Transverse colon (tissue), 4 donors: ENCODE measurements at regions not wholly inside any gene's neighbourhood (a gene's known extent, or its start where the extent isn't known, plus 50 kb on each side); places are given as distances from the start of the nearest gene placed in this dataset.

Source experiments
- DNase-seq: peaks from one replicate; pipeline ENCODE4 v3.0.0-alpha.2; 2019
- H3K27ac ChIP-seq, 4 donors: fragments of 200-600 bp; sonication (generic); 2 replicates each; pipeline ENCODE4 v1.5.1; 2016 to 2018; ENCODE audit warnings: inconsistent platforms in 4 of 4
- H3K27me3 ChIP-seq: fragments of 200-600 bp; sonication (generic); 2 replicates; pipeline ENCODE4 v1.5.1; 2017; ENCODE audit warnings: inconsistent platforms
- H3K36me3 ChIP-seq, 4 donors: fragments of 200-600 bp; sonication (generic); 2 replicates each; pipeline ENCODE4 v1.5.1; 2017 to 2019; ENCODE audit warnings: inconsistent platforms in 4 of 4
- H3K4me1 ChIP-seq, 4 donors: fragments of 200-600 bp; sonication (generic); 2 replicates each; pipeline ENCODE4 v1.5.1; 2017 to 2020; ENCODE audit warnings: inconsistent platforms in 4 of 4
- H3K4me3 ChIP-seq, 4 donors: fragments of 200-600 bp; sonication (generic); 1 replicate in 1 of 4; 2 replicates in 3 of 4; pipeline versions ENCODE4 v1.5.1 to v1.6.1; 2017 to 2019; ENCODE audit warnings: inconsistent platforms in 4 of 4
- H3K9me3 ChIP-seq, 2 donors: fragments of 200-600 bp; sonication (generic); 2 replicates each; pipeline ENCODE4 v1.5.1; 2017 to 2019; ENCODE audit warnings: inconsistent platforms in 2 of 2
- EP300 ChIP-seq: sonication (generic); formaldehyde crosslinking; IDR thresholded peaks from one replicate; pipeline ENCODE4 v1.6.1; 2017; ENCODE audit warnings: antibody characterized with exemption, low read depth
- POLR2A ChIP-seq: fragments of 450-650 bp; IDR thresholded peaks from one replicate; pipeline ENCODE4 v1.6.1; 2016; ENCODE audit warnings: antibody characterized with exemption, mild to moderate bottlenecking, moderate library complexity
- POLR2AphosphoS5 ChIP-seq, 3 donors: sonication (generic); formaldehyde crosslinking; IDR thresholded peaks; one replicate each; pipeline ENCODE4 v1.6.1; 2016; ENCODE audit warnings: antibody characterized with exemption in 3 of 3
- WGBS, 2 donors: methylation state at CpG; one replicate each; pipeline ENCODE4 v1.1.5; 2018; ENCODE audit warnings: low coverage in 1 of 2; 5-methylcytosine and 5-hydroxymethylcytosine counted together
- in situ Hi-C, 4 donors: fragments of 200-750 bp; cut with MboI; loops; one replicate each; pipeline versions ENCODE4 v1.15.0 to v1.15.1; 2017; ENCODE audit warnings: low sequenced_read_pairs in 3 of 4, low pct_ligation_motif_present in 1 of 4, low pct_unique_long_range_greater_than_20kb in 1 of 4
- intact Hi-C: fragments of 100-400 bp; cut with DNase I; formaldehyde crosslinking; loops from one replicate; pipeline ENCODE4 v1.15.1; 2023; ENCODE audit warnings: low total_unique reads
- TF ChIP-seq, protein P1 (sequence below), 5 experiments: fragments of 200-600 bp in 3 of 5; fragments of 450-650 bp in 2 of 5; sonication (generic) in 3 of 5; IDR thresholded peaks; 1 replicate in 2 of 5; 2 replicates in 3 of 5; pipeline ENCODE4 v1.5.1; 2016 to 2017; ENCODE audit warnings: antibody characterized with exemption in 5 of 5, inconsistent platforms in 3 of 5, mild to moderate bottlenecking in 2 of 5, moderate library complexity in 1 of 5

DNA sequence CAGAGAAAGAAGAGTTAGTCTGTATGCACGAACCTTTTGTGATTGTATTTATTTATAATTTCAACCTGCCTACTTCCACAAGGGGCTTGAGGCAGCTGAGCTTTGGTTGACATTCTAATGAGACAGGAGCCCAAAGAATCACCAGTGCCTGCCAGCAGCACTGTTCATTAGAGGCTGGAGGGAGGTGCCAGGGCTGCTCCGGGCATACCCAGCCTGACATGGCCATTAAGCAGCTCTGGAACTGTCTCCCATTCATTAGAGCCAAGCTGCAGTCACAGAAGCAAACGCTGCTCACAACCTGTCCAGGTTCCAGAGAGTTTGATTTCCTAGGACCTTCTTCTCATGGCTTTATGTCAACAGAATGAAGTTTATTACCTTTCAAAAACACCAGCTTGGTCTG lies 425.5 kb downstream of the RFC3 start:
- H3K4me1 ChIP-seq: peaks cover 0 to 6% (median 0%) of the 10 kb centered on the region in 4 donors

DNA sequence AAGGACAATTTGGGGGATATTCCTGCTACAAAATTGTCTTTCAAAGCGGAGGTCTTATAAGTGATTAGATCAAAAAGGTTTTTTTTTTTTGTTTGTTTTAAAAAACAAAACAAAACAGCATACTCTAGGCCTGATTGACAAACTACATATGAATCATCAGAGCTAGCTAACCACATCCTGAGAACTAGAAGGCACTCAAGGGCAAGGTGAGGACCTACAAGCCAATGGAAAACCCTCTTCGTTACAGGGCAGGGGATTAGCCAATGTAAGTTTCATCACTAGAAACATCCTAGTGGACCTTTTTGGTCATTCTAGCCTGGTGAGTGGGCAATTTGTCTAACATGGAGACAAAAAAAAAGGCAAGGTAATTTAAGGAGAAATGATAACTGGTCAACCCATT lies 428.6 kb downstream of the RFC3 start:
- 73 to 84% methylated on average over 1 to 2 of the region's 2 CpGs for WGBS, 2 donors
- Histone ChIP-seq H3K9me3 (no peaks in the 10 kb centered on the region), H3K36me3 (no peaks in the 10 kb centered on the region), H3K27me3 (no peaks in the 10 kb centered on the region), H3K27ac (no peak overlapping the region), H3K4me1 (peaks cover 0 to 6% (median 0%) of the 10 kb centered on the region in 4 donors), H3K4me3 (no peak overlapping the region)
- TF ChIP-seq, protein P1, sequence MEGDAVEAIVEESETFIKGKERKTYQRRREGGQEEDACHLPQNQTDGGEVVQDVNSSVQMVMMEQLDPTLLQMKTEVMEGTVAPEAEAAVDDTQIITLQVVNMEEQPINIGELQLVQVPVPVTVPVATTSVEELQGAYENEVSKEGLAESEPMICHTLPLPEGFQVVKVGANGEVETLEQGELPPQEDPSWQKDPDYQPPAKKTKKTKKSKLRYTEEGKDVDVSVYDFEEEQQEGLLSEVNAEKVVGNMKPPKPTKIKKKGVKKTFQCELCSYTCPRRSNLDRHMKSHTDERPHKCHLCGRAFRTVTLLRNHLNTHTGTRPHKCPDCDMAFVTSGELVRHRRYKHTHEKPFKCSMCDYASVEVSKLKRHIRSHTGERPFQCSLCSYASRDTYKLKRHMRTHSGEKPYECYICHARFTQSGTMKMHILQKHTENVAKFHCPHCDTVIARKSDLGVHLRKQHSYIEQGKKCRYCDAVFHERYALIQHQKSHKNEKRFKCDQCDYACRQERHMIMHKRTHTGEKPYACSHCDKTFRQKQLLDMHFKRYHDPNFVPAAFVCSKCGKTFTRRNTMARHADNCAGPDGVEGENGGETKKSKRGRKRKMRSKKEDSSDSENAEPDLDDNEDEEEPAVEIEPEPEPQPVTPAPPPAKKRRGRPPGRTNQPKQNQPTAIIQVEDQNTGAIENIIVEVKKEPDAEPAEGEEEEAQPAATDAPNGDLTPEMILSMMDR (IDR thresholded peaks at IDR 0.05): no peak
- TF ChIP-seq POLR2AphosphoS5 (IDR thresholded peaks at IDR 0.05) (no peak), EP300 (no peak), POLR2A (no peak)
- in situ Hi-C loops (no loop called here), intact Hi-C loops (no loop called here)
- DNase-seq: no peak

More for the DNA sequence above, 425.5 kb downstream of the RFC3 start:
- Histone ChIP-seq H3K4me3 (no peak overlapping the region), H3K9me3 (peaks cover 0 to 3% of the 10 kb centered on the region in 2 donors), H3K36me3 (no peaks in the 10 kb centered on the region), H3K27me3 (no peaks in the 10 kb centered on the region), H3K27ac (no peak overlapping the region)
- intact Hi-C loops: no loop called here
- in situ Hi-C loops: no loop called here
- WGBS, 2 donors: 41 to 90% methylated on average over 1 to 3 of the region's 3 CpGs
- no peak for TF ChIP-seq POLR2AphosphoS5 (IDR thresholded peaks at IDR 0.05)
- TF ChIP-seq EP300: no peak
- TF ChIP-seq POLR2A: no peak
- TF ChIP-seq, protein P1 (IDR thresholded peaks at IDR 0.05): no peak
- no peak for DNase-seq

DNA sequence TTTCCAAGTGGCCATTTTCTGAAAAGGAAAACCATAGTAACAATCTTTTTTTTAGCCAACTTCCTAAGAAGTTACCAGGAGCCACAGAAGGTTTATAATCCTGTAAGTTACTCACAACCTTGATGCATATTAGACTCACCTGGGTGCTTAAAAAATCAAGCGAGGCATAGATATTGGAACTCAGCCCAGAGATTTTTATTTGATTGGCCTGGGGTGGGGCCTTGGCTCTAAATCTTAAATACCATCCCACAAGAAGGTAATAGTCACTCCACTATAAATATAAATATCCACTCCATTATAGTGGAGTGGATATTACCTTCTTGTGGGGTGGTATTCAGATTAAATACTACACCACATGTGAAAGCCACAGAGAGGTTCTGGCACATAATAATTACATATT lies 429.6 kb downstream of the RFC3 start:
- Histone ChIP-seq H3K4me3 (no peak overlapping the region), H3K9me3 (no peaks in the 10 kb centered on the region), H3K36me3 (no peaks in the 10 kb centered on the region), H3K4me1 (peaks cover 0 to 6% (median 0%) of the 10 kb centered on the region in 4 donors), H3K27me3 (no peaks in the 10 kb centered on the region), H3K27ac (no peak overlapping the region)
- DNase-seq: no peak
- intact Hi-C loops: no loop called here
- in situ Hi-C loops: no loop called here
- TF ChIP-seq POLR2A (no peak), POLR2AphosphoS5 (IDR thresholded peaks at IDR 0.05) (no peak), EP300 (no peak)
- TF ChIP-seq, protein P1 (IDR thresholded peaks at IDR 0.05): no peak
- WGBS, 2 donors: 56 to 57% methylated on average over 1 of the region's 1 CpG

DNA sequence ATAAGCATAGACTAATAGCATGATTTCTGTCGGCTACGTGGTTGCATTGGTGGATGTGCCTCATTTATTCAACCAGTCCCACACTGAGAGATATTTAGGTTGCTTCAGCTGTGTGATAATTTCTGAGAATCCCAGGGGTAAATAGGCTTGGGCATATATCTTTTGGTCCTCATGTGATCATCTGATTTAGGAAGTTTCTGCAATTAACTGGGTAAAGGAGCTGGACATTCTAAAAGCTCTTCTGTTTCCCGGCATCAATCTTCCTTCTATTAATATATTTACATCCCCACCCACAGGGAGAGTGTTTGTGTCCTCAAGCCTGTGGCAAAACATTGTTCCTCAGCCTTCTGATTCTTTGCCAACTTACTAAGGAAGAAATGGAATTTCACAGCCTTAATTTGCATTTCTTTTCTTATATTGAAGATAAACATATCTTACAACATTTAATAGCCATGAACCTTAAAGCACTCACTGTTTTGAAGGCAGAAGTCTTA lies 431.6 kb downstream of the RFC3 start:
- no peak for DNase-seq
- TF ChIP-seq, protein P1 (IDR thresholded peaks at IDR 0.05): no peak
- no peak for TF ChIP-seq EP300
- TF ChIP-seq POLR2A: no peak
- TF ChIP-seq POLR2AphosphoS5 (IDR thresholded peaks at IDR 0.05): no peak
- Histone ChIP-seq H3K27ac (no peak overlapping the region), H3K27me3 (no peaks in the 10 kb centered on the region), H3K4me1 (peaks cover 0 to 6% (median 0%) of the 10 kb centered on the region in 4 donors), H3K36me3 (no peaks in the 10 kb centered on the region), H3K4me3 (no peak overlapping the region), H3K9me3 (no peaks in the 10 kb centered on the region)
- intact Hi-C loops (no loop called here), in situ Hi-C loops (no loop called here)
- 87 to 89% methylated on average over 3 of the region's 3 CpGs for WGBS, 2 donors
